ENCODE measurements at regions not wholly inside any gene's neighbourhood (a gene's known extent, or its start where the extent isn't known, plus 50 kb on each side); places are given as distances from the start of the nearest gene placed in this dataset.

GRCh38 chr1:213715182-213715581, 272.6 kb upstream of the PROX1 start:
- peaks cover 19% of the 10 kb centered on the region for H3K9me3 ChIP-seq (ENCODE audit: control insufficient read depth, insufficient read depth, low read length)
- H3K27me3 ChIP-seq (ENCODE audit: control insufficient read depth, insufficient read depth, low read length) = no peaks in the 10 kb centered on the region
- no peaks in the 10 kb centered on the region for H3K36me3 ChIP-seq (ENCODE audit: control insufficient read depth, insufficient read depth, low read length)
- no peak overlapping the region for H2AK5ac ChIP-seq (ENCODE audit: low read depth, low read length)
- H3K4me3 ChIP-seq (ENCODE audit: insufficient read depth, low read depth, low read length) = no peak overlapping the region
- H2BK15ac ChIP-seq (ENCODE audit: low read depth, low read length) = no peak overlapping the region
- no peak overlapping the region for H3K4ac ChIP-seq (ENCODE audit: low read depth, low read length)
- no peaks in the 10 kb centered on the region for H4K20me1 ChIP-seq (ENCODE audit: insufficient read depth, low read length)
- no peak for TF ChIP-seq RAD21 (IDR thresholded peaks at IDR 0.05; ENCODE audit: low read length)
- TF ChIP-seq BHLHE40 (IDR thresholded peaks at IDR 0.05; ENCODE audit: low read depth, low read length) = no peak
- no peak for TF ChIP-seq MAFK (IDR thresholded peaks at IDR 0.05; ENCODE audit: low read depth, low read length)
- TF ChIP-seq RCOR1 (IDR thresholded peaks at IDR 0.05; ENCODE audit: insufficient replicate concordance, low read length) = no peak
- TF ChIP-seq MAZ (IDR thresholded peaks at IDR 0.05; ENCODE audit: borderline replicate concordance, low read depth, low read length) = no peak
- TF ChIP-seq CEBPB (IDR thresholded peaks at IDR 0.05; ENCODE audit: low read depth, low read length) = no peak
- TF ChIP-seq CTCF (conservative IDR thresholded peaks at IDR 0.05; ENCODE audit: low read depth, low read length) = no peak
- no peak for TF ChIP-seq CHD1 (IDR thresholded peaks at IDR 0.05; ENCODE audit: low read depth, low read length)
- TF ChIP-seq NFE2L2 (IDR thresholded peaks at IDR 0.05; ENCODE audit: low read depth, low read length) = no peak
- no peak for TF ChIP-seq MXI1 (IDR thresholded peaks at IDR 0.05; ENCODE audit: borderline replicate concordance, low read depth, low read length)
- ATAC-seq (ENCODE audit: low read depth) (no peak), DNase-seq (no peak)
- no peaks in the 10 kb centered on the region for H3K9me1 ChIP-seq (ENCODE audit: insufficient read depth, low read length)
- H3K23ac ChIP-seq (ENCODE audit: low read depth, low read length) = no peak overlapping the region
- H3K4me1 ChIP-seq (ENCODE audit: control insufficient read depth, insufficient read depth, low read length) = no peaks in the 10 kb centered on the region
- WGBS, 2 experiments (ENCODE audit: extremely low coverage in 2 of 2, insufficient read length in 1 of 2) = no CpG with 5 or more reads among the region's 1 CpG
- ChIA-PET POLR2A (ENCODE audit: unreplicated experiment) (no interaction called here), CTCF (no interaction called here)
- intact Hi-C loops (cut with micrococcal nuclease) = no loop called here
- H3K4me2 ChIP-seq (ENCODE audit: low read depth, low read length) = no peak overlapping the region
- no peak overlapping the region for H4K8ac ChIP-seq (ENCODE audit: low read depth in 2 of 2, low read length in 2 of 2)
- no peaks in the 10 kb centered on the region for H3K79me1 ChIP-seq (ENCODE audit: low read depth in 1 of 2, low read length in 2 of 2)
- no peak overlapping the region for H3K27ac ChIP-seq (ENCODE audit: insufficient read depth, low read length)
- in situ Hi-C loops (cut with MboI; ENCODE audit: low sequenced_read_pairs) = no loop called here
- H2AK9ac ChIP-seq (replicated peaks; ENCODE audit: low read depth, low read length, poor library complexity) = no peak overlapping the region
- no peak overlapping the region for H3K9ac ChIP-seq (ENCODE audit: low read depth, low read length)
- H2BK20ac ChIP-seq (ENCODE audit: low read depth, low read length) = no peak overlapping the region
- no peak overlapping the region for H3K18ac ChIP-seq (ENCODE audit: low read depth, low read length)
- BruUV-seq (replicated peaks) = no TSS peak
- H2BK5ac ChIP-seq (ENCODE audit: low read depth, low read length, poor library complexity, severe bottlenecking) = no peak overlapping the region
- H4K5ac ChIP-seq (ENCODE audit: low read depth, low read length) = no peak overlapping the region
- H3K14ac ChIP-seq (replicated peaks; ENCODE audit: low read depth, low read length) = no peak overlapping the region
- dilution Hi-C loops (cut with HindIII; ENCODE audit: low sequenced_read_pairs, unreplicated experiment) = no loop called here
- no peak overlapping the region for H3K56ac ChIP-seq (ENCODE audit: extremely low read depth, insufficient read depth, low read length)
- H2BK120ac ChIP-seq (ENCODE audit: low read depth, low read length) = no peak overlapping the region
- no peak overlapping the region for H2AFZ ChIP-seq (replicated peaks; ENCODE audit: low read length, poor library complexity)
- H4K91ac ChIP-seq (ENCODE audit: insufficient read depth, low read depth, low read length) = no peak overlapping the region

All from IMR-90 (cell line).